ENCODE measurements at regions not wholly inside any gene's neighbourhood (a gene's known extent, or its start where the extent isn't known, plus 50 kb on each side); places are given as distances from the start of the nearest gene placed in this dataset.

DNA sequence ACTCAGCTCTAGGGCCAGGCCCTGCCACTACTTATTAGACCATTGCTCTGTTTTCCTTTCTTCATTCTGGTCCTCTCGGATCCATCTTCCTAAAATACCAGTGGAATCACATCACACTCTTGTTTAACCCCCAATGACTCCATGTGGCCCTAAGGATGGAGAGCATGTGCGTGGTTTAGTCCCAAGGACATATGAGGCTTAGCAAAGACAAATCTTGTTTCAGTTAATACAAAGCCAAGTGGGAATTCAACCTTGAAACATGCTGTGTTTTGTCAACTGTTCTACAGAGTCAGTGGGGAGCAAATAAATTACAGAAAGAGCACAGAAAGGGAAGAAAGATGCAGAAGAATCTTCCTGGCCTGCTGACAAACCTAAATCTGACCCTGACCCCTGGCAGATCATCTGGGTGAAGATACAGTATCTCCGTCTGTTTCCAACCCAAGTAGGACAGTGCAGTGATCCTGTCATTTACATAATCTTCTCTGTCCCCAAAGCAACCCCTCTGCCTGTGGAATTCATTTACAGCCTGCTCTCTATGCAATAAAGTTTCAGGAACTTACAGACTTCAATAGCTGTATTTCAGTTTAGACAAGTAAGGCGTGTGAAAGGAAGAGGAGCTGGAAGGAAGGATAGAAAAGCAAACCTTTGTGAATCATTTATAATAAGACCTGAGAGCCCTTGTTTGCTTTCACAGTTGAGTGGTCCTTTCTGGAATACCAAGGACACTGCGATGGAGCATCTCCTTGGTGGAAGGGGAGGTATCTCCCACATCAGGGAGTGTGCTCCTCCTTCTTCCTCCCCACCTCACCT, 144.0 kb downstream of the THBS2 start:
- Histone ChIP-seq H3K9me3 (no peaks in the 10 kb centered on the region), H3K4me1 (no peaks in the 10 kb centered on the region), H3K27me3 (no peaks in the 10 kb centered on the region), H3K27ac (peak overlapping the region; percentile 9 to 32), H3K36me3 (no peaks in the 10 kb centered on the region), H3K4me3 (no peak overlapping the region)
- intact Hi-C loops (cut with DNase I; ENCODE audit: low total_unique reads): no loop called here
- no peak for TF ChIP-seq POLR2A (IDR thresholded peaks at IDR 0.05)
- TF ChIP-seq, protein P1, sequence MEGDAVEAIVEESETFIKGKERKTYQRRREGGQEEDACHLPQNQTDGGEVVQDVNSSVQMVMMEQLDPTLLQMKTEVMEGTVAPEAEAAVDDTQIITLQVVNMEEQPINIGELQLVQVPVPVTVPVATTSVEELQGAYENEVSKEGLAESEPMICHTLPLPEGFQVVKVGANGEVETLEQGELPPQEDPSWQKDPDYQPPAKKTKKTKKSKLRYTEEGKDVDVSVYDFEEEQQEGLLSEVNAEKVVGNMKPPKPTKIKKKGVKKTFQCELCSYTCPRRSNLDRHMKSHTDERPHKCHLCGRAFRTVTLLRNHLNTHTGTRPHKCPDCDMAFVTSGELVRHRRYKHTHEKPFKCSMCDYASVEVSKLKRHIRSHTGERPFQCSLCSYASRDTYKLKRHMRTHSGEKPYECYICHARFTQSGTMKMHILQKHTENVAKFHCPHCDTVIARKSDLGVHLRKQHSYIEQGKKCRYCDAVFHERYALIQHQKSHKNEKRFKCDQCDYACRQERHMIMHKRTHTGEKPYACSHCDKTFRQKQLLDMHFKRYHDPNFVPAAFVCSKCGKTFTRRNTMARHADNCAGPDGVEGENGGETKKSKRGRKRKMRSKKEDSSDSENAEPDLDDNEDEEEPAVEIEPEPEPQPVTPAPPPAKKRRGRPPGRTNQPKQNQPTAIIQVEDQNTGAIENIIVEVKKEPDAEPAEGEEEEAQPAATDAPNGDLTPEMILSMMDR (IDR thresholded peaks at IDR 0.05): no peak
- DNase-seq: no peak

DNA sequence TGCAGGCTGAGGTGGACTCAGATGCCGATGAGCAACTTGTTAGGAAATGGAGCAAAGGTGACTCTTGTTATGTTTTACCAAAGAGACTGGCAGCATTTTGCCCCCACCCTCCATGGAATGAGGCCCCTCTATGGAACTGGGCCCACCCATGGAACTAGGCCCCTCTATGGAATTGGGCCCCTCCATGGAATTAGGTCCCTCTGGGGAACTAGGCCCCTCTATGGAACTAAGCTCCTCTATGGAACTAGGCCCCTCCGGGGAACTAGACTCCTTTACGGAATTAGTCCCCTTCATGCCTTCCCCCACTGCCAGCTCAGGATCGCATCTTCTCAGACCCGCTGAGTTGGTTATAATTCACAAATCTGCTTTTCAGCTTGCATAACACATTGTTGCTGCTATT, 144.9 kb downstream of the THBS2 start:
- Histone ChIP-seq H3K4me1 (no peaks in the 10 kb centered on the region), H3K27ac (peak overlapping the region in 1 of 2 donors; percentile 32), H3K27me3 (no peaks in the 10 kb centered on the region), H3K9me3 (no peaks in the 10 kb centered on the region), H3K4me3 (no peak overlapping the region), H3K36me3 (no peaks in the 10 kb centered on the region)
- intact Hi-C loops (cut with DNase I; ENCODE audit: low total_unique reads): no loop called here
- TF ChIP-seq, protein P1 (IDR thresholded peaks at IDR 0.05): no peak
- no peak for TF ChIP-seq POLR2A (IDR thresholded peaks at IDR 0.05)
- no peak for DNase-seq

DNA sequence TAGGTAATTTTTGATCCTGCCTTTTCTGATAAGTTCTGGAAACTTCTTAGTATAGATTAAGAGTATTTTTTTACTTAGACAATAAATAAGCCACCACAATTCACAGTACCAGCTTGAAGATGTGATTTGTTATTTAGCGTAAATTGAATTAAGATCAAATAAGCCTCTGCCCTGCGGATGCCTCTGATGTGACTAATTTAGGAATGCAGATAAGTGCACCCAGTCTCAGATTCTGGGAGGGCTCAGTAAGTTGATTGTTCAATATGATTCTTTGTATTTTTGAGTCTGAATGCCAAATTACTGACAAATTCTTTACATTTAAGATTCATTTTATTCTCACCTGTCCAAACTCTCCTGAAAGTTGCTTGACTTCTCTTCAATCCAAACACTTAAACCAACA, 147.5 kb downstream of the THBS2 start:
- Histone ChIP-seq H3K27ac (no peak overlapping the region), H3K36me3 (no peaks in the 10 kb centered on the region), H3K4me1 (no peaks in the 10 kb centered on the region), H3K27me3 (no peaks in the 10 kb centered on the region), H3K4me3 (no peak overlapping the region), H3K9me3 (no peaks in the 10 kb centered on the region)
- no peak for DNase-seq
- intact Hi-C loops (cut with DNase I; ENCODE audit: low total_unique reads): no loop called here
- TF ChIP-seq POLR2A (IDR thresholded peaks at IDR 0.05): no peak

DNA sequence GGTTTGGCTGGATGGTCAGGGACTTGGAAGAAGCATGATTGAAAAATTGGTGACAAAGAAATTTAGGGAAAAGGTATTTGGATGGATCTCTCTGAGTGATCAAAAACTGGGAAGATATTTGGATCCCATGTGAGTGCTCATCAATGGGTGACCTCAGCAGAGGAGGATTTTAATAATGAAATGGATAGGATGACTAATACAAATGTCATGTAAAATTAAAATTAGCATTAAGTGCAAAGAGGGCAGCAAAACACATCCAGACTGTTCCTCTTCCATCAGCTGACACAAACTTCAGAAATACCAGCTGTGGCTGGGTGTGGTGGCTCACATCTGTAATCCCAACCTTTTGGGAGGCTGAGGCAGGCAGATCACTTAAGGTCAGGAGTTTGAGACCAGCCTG, 151.7 kb downstream of the THBS2 start:
- no peak for DNase-seq
- Histone ChIP-seq H3K9me3 (no peaks in the 10 kb centered on the region), H3K4me3 (no peak overlapping the region), H3K4me1 (no peaks in the 10 kb centered on the region), H3K27ac (no peak overlapping the region), H3K27me3 (no peaks in the 10 kb centered on the region), H3K36me3 (no peaks in the 10 kb centered on the region)
- intact Hi-C loops (cut with DNase I; ENCODE audit: low total_unique reads): no loop called here
- TF ChIP-seq POLR2A (IDR thresholded peaks at IDR 0.05): no peak
- TF ChIP-seq, protein P1 (IDR thresholded peaks at IDR 0.05): no peak

DNA sequence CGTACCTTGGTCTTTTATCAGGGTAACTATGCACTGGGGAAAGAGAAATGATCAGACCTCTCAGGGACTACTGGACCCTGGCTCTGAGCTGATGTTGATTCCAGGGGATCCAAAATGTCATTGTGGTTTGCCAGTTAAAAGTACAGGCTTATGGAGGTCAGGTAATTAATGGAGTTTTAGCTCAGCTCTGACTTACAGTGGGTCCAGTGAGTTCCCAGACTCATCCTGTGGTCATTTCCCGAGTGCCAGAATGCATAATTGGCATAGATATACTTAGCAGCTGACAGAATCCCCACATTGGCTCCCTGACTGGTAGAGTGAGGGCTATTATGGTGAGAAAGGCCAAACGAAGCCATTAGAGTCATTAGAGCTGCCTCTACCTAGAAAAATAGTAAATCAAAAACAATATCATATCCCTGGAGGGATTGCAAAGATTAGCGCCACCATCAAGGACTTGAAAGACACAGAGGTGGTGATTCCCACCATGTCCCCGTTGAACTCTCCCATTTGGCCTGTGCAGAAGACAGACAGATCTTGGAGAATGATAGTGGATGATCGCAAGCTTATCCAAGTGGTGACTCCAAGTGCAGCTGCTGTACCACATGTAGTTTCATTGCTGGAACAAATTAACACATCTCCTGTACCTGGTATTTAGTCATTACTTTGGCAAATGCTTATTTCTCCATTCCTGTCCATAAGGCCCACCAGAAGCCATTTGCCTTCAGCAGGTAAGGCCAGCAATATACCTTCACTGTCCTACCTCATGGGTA, 152.4 kb downstream of the THBS2 start:
- no peak for DNase-seq
- intact Hi-C loops (cut with DNase I; ENCODE audit: low total_unique reads): no loop called here
- H3K27ac ChIP-seq: no peak overlapping the region
- H3K36me3 ChIP-seq: no peaks in the 10 kb centered on the region
- no peaks in the 10 kb centered on the region for H3K27me3 ChIP-seq
- no peaks in the 10 kb centered on the region for H3K4me1 ChIP-seq
- H3K4me3 ChIP-seq: no peak overlapping the region
- TF ChIP-seq POLR2A (IDR thresholded peaks at IDR 0.05): no peak
- TF ChIP-seq, protein P1 (IDR thresholded peaks at IDR 0.05): no peak
- H3K9me3 ChIP-seq: no peaks in the 10 kb centered on the region
